Activated naive CD4-positive, alpha-beta T cell (primary cell): ENCODE measurements at regions not wholly inside any gene's neighbourhood (a gene's known extent, or its start where the extent isn't known, plus 50 kb on each side); places are given as distances from the start of the nearest gene placed in this dataset.

Experiments used
- DNase-seq, 4 experiments: peaks; one replicate each; lab custom pipeline; 2025; lab: John Stamatoyannopoulos, UW

DNA sequence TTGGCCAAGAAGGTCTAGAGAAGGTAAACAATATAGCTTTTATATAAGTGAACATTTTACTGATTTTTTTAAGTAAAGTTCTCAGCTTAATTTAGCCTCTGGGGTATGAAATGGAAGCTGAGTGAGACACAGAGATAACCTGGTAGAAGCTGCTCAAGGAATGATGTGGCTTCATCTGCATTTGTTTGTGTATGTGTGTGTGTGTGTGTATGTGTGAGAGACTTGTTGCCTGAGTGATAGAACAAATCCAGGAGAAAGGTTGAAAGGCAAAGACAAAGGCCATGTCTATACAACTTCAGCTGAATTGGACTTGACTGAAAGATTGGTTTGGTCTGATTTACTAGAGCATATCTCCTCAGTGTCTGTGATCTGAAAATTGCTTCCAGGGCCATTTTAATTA is 63.6 kb downstream of the PCDH7 start:
- DNase-seq, result no peak

DNA sequence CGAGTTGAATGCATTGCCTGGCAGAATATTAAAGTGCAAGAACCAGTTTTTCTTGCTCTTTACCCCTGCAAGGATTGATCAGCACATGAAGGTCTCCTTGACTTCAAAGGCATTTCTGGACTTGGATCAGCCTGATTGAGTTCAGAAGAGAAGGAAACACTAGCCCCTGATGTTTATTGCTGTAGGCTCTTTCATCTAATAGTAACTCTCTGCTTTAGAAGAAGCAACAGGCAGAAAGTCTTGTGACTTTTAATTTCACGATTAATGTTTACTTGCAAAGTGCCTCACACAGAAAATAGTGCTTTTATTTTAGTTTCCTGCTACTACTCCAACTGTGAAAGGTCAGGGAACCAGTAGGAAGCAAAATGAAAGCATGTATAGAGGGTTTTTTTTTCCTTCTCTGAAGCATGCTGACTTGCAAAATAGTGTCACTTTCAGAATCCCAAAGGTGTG is 69.1 kb downstream of the PCDH7 start:
- no peak for DNase-seq

DNA sequence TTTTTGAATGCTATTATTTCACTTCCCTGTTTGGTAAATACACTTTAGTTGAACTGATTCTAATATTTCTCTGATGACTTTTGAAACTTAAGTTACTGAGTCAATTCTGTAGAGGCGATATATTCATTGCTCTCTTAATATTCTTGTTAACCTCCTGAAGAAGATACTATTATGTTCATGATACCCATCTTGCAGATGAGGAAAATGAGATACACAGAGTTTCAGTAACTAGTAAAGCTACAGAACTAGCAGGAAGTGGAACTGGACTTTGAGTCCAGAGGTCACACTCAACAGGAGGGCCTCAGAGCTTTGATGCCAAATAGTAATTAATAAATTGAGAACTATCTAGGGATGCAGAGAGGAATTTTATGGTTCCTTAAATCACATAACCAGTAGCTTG is 70.0 kb downstream of the PCDH7 start:
- DNase-seq, result no peak

DNA sequence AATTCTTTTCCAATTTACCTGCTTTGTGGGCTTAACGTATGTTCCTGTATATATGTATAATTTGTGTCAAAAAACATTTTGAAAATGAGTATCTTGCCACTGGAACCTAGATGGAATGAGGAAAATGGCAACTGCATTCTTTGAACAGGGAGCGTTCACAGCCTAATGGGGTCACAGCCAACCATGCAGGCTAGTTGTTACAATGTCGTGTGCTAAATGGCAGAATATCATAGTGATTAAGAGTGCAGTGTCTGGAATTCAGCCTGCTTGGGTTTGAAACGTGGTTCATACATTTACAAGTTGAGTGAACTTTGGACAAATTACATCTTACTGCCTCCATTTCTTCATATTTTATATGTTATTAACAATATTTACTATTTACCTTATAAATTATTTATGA is 70.8 kb downstream of the PCDH7 start:
- no peak for DNase-seq

DNA sequence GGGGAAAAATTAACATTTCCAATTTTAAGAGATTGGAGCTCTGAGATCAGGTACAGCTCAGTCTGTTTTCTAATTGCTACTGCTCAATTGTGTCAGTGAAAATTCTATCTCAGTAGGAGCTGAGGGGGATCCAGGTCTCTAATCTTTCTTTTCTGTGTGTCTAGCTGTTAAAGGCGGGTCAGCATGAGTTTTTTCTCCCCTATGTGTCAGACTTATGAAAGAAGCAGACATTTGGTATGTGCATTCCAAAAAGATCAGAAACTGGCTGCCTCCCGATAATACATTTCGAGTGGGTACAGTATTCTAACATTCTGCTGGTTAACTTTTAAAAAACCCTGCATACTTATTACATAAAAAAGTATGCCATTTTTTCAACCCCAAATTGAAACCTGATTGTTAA is 72.4 kb downstream of the PCDH7 start:
- no peak for DNase-seq

DNA sequence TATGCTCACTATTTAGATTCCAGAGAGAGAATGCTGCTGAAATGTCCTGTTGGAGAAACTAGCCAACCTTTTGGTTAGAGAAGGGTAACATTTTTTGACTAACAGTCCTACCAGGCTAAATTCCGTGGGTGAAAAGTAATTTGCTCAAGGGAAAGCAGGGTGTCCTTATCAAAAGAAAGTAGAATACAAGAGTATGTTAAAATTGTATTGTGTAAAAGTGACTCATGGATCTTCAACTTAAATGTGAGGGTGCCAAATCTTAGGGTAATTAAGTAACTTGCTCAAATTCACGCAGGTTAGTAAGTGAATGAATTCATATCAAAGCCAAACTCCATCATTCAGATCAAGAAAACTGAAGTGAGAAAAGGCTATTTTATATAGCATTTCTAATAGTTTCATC is 81.7 kb downstream of the PCDH7 start:
- no peak for DNase-seq

DNA sequence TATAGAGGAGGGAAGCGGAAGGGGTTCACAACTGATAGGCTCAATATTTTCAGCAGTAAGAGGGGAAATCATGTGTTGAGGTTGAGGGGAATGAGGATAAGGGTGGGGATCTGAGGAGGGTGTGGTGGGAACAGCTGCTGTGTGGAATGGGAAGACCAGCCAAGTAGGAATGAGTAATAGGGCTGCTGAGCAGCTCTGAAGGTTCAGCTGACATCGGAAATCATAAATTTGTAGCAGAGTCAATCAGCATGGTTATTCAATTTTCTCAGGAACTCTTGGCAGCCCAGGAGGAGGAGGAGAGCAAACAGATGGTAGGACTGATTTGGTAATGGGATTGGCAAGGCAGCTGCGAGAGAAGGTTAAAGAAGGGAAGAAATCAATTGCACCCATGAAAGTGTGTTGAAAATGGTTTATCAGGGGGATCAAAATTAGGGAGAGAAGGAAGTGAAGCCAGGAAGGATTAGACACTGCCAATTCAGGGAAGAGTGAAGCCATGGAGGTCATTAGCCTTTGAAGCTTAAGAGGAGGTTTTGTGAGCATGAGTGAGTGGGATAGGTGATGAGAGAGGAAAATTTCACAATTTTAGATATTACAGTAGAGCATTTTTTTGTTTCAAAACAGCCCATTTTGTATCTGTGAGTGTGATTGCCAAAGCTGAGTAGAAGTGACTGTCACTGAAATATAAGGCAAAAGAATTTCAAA is 82.6 kb downstream of the PCDH7 start:
- DNase-seq, result no peak

DNA sequence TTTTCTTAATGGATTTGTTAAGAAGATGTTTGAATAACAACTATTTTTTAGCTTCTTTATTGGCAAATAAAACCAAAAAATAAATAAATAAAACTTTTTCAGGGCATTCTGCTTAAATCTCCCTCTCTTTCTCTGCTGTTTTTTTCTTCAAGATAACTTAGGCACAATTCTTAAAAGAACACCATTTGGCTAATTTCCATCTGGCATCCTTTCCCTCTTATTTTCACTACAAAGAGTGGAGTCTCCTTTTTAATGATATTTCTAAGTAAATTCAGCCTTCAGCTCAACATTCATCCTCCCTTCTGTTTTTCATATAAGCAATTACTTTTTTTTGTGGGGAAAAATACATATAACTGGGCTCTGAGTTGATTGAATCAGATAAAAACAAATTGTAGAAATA is 88.1 kb downstream of the PCDH7 start:
- no peak for DNase-seq

DNA sequence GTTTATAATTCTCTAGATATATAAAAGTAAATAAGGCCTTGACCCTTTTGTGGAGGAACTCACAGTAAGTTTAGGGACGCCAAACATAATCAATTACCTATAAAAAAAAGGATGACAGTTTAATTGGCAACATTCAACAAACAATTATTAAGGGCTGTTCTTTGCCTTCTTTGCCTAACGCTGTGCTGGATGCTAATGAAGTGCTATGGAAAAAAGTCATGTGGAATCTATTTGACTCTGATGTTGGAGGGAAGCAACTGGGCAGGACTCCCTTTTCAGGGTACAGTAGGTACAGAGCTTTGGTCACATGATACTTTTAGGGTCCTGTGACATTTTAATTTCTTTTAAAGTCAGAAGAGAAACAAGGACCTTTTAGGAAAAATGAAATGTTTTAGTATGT is 91.1 kb downstream of the PCDH7 start:
- no peak for DNase-seq

DNA sequence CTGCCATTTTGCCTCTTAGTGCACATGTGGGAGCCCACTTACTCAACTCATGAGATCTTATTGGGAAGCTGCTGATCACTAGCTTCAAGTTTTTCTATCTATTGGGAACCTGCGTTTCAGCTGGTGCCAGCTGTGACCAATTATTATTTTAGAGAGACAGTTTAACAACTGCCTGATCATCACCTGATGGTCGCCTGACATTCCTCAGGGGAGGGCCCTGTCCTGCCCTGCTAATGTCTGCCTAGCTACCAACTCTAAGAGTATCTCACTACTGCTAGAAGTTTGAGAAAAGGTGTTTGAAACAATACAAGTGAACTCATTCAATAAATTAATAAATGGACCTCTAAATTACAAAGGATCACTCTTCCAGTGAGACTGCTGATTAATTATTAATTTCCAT is 95.5 kb downstream of the PCDH7 start:
- DNase-seq, result no peak

DNA sequence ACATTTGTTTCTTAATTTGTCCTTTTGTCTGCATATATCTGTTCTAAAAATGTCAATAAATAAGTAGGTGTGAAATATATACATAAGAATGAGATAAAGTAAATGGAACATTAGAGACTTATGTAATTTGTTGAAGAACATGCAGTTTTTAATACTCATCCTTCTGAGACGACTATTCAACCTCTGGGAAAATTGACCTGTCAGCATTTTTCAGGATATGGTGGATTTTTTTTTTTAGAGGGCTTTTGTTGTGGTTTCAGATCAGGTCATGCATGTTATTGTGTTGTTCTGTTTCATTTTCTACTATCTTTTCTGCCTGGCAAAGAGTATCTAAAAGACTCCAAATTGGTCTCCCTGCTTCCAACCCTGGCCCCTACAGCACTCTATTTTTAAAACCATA is 97.3 kb downstream of the PCDH7 start:
- no peak for DNase-seq

DNA sequence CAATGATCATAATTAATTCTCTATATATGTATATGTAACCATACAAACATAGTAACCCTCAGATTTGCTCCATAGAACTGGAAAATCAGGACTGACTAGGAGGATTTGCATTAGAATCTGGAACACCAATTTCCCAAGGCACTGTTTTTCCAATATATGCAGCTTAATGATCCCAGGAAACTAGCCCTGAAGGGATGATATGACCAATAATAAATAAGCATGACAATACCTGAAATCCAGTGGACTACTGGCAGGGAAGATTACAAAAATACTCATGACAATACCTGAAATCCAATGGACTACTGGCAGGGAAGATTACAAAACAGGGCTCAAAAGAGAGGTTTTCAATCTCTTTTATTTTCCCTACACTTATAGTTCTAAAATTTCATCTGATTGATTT is 98.4 kb downstream of the PCDH7 start:
- no peak for DNase-seq

DNA sequence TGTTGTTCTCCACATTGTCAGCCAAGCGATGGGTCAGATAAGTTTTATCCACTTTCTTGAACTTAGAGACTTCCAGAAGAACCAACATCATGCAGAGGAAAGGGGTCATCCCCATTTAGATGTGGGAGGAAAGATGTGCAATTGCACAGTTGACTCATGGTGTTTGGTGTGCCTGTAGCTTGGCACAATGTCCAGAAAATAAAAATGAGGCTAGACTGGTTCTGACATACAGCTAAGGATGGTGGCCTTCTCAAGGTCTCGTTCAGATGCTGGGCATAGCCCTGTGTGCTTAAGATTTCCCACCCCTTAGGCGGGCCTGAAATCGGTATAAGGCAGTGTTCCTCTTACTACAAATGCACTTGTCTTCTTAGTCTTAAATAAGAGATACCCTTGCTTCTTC is 101.1 kb downstream of the PCDH7 start:
- DNase-seq, result no peak

DNA sequence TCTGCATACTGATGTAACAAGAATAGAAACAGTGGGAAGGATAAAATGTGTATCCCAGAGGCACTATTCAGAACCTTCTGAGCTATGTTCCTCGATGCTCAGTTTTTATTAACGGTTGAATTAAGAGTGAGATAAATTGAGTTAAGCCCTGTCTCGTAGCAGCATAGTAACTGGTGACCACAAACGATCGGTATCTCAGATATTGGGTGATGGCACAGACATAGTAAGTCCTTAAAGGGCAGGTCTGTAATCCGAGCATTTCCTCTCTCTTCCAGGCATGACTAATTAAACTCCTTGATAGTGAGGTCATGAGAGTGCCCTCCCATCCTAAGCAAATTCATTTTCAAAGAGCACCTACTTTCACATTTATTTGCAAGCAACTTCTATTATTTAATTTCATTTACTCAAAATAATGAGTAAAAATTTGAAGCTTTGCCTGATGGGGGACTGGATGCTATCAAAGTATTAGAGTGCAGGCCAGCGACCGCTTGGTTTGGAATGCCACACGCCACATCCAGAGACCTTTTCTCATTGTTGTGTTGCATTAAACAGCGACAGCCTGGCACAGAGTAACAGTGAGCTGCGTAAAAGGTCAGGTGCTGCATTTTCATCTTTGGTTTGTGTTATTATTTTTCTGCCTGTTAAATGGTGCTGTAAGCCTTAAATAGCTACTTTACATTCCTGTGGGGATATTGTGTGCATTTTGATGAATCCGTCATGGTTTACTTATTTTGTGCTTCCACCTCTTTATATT is 101.9 kb downstream of the PCDH7 start:
- DNase-seq, result no peak

DNA sequence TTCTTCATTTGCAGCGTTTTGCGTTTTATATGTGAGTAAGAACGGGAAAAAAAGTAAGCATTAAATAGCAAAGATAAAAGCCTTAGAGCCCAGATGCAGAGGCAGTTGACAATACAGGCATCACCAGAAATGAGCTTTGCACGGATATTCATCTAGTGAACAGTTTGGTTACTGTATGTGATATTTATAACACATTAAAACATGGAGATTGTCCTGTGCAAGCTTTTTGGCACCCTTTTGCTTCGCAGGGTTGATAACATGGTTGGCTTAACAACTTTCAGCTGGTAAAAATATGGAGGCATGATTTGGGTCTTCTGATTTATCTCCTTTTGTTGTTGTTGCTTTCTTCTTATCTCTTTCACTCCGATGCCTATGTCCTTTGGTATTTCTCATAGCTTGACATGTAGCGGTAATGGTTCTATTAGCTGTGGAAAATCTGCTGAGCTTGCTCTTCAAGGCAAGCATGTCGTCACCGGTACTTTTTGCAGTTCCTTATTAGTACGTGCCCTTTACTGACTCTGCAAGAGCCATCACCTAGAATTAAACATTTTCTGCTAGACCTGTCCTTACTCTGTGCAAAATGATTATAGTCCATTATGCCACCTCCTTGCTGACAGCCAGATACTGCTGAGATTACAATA is 102.9 kb downstream of the PCDH7 start:
- DNase-seq, result no peak

DNA sequence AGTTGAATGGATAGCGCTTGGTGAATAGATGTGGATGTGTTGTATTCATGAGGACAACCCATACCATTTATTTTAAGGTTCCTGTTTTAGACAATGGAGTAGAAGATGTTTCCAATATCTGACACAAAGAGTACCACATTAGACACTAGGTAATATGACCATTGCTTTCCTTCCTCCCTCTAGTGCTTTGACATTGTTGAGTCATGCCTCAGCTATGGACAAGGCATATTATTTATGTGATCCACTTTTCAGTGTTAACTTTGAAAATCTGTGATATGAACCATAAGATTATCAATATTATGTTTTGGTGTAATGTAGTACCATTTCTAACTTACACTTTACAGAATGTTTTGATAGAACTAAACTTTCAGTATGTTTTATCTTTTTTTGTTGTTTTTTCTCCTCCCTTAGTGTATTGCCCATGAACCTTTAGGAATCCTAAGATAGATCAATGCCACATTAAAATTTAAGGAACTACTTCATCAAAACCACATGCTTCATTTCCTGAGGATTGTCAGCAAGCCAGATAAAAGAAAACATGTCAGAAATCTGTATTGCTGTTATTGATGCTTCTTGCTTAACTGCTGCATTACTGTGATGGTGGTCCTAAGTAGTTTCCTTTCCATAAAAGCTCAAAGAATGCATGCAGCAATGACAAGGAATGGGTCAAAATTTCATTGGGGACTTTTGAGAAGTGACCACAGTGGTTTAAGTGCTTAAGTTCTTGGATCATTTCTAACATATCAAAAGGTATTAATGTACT is 105.0 kb downstream of the PCDH7 start:
- DNase-seq, result no peak

DNA sequence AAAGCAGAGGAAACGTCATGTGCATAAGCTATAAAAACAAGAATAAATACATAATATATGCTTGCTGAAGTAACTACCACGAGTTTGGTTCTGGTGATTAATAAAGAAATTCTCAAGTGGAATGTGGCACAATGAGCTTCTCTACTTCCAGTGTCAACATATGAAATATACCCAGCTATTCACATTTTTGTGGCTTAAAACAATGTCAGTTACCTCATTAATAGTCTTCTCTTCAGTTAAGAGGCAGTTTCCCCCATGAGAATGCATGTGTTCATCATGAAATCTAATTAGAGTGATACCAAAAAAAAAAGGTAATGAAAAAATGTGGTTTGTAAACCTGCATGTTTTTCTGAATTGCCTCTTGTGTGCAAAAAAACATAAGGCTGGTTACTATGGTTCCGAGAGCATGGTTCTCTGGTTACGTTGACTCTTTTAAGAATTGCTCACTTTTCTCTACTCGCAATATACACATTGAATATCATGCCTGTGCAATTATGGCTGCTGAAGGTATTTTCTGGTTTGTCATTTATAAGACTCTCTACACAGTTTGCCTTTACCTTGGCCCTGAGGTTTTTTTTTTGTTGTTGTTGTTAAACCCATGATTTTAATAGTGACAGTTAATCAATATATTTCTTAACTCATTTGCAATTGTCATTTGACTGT is 108.2 kb downstream of the PCDH7 start:
- no peak for DNase-seq

DNA sequence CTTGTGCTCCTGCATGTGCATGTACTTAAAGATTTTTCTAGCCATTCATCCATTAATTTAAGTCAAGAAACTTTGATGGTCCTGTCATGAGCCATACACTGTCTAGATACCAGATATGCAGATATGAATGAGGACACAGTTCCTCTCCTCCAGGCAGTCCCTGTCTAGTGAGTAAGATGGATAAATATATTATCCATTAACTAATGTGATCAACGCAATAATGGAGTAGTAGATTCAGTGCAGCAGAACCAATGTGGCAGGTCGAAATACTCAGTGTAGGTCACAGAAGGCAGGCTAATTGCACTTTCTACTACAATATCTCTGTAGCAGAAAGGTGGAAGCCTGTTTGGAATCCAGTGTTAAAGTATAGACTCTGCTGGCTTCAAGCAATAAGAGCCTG is 112.5 kb downstream of the PCDH7 start:
- DNase-seq, result no peak

DNA sequence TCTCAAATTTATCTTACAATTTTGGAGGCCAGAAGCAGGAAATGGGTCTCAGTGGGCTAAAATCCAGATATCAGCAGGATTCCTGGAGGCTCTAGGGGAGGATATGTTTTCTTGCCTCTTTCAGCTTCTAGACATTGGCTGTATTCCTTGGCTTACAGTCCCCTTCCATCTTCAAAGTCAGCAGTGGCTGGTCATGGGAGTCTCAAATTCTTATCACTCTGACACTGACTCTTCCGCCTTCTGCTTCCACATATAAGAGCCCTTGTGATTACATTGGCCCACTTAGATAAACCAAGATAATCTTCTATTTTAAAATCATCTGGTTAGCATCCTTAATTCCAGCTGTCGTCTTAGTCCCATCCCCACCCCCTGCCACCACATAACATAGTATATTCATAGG is 113.0 kb downstream of the PCDH7 start:
- no peak for DNase-seq

DNA sequence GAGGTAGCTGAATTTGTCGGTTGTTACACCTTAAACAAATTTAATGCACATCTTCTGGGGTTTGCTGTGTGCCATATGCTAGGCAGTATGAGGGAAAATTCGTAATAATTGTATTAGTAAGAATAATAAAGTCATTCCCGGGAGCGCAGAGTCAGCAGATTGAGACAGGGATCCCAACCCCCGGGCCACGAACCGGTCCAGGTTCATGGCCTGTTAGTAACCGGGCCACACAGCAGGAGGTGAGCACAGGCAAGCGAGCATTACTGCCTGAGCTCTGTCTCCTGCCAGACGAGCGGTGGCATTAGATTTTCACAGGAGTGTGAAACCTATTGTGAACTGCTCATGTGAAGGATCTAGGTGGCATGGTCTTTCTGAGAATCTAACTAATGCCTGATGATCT is 114.9 kb downstream of the PCDH7 start:
- no peak for DNase-seq

DNA sequence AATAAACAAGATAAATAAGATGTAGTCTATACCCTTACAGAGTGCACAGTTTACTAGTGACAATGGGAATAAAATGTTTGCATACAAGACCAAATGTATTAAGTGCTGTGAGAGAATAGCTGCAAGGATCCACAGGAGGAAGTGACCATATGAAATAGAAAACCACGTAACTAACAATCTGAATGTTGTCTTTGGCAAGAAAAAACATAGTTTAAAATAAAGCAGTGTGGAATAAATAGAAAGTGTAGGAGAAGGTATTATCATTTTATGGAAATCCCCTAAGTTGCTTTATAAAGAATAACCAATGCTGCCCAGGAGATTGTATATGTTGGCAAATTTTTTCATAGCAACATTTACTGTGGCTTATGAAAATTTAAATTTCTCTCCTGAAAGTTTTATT is 116.1 kb downstream of the PCDH7 start:
- no peak for DNase-seq

DNA sequence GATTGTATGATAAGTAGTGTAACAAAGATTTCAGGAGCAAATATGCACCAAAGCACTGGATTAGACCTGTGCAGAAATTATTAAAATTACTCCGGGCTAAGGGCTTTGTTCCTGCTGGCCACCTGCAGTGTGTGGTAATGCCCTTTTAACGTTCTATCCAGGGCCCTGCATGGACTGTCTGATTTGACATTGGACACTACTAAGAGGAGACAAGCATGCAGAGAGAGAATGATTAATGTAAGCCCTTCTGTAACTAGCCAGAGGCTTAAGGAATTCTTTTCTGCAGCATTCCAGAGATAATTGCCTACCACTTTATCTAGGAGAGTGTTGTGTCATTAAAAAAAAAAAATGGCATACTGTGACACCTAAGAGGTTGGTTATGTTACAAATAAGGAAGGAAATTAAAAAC is 117.0 kb downstream of the PCDH7 start:
- no peak for DNase-seq
